IMR-90 (cell line): ENCODE measurements at regions not wholly inside any gene's neighbourhood (a gene's known extent, or its start where the extent isn't known, plus 50 kb on each side); places are given as distances from the start of the nearest gene placed in this dataset.

Experiments used
- ATAC-seq: fragments of 200-7000 bp; cut with Tn5 transposase; 2 replicates; pipeline ENCODE4 v1.9.1; 2020; ENCODE audit warnings: low read depth, mild to moderate bottlenecking, moderate library complexity
- BruUV-seq: library from RNA; stranded (reverse); fragments of 400-500 nt; replicated peaks from 2 replicates; lab custom pipeline; 2021; lab: Mats Ljungman, UMichigan
- CTCF ChIA-PET: fragments of 300-600 bp; formaldehyde crosslinking; extraction: SDS; loops from one replicate; lab custom pipeline; 2021; ENCODE audit warnings: antibody characterized with exemption; lab: Yijun Ruan, JAX
- POLR2A ChIA-PET: fragments of 300-600 bp; sonication (Branson Sonifier 250); formaldehyde crosslinking; loops from one replicate; lab custom pipeline; 2022; ENCODE audit warnings: antibody characterized with exemption; ENCODE audit not compliant: unreplicated experiment; lab: Charles Lee
- DNase-seq: peaks from one replicate; pipeline ENCODE4 v3.0.0; 2013
- H2AFZ ChIP-seq: replicated peaks from 2 replicates; pipeline ENCODE3; 2013; ENCODE audit warnings: low read length, mild to moderate bottlenecking; ENCODE audit not compliant: poor library complexity
- H2AK5ac ChIP-seq: 2 replicates; pipeline ENCODE4 v1.6.1; 2013; ENCODE audit warnings: low read depth, low read length, inconsistent platforms
- H2AK9ac ChIP-seq: replicated peaks from 2 replicates; pipeline ENCODE3; 2013; ENCODE audit warnings: mild to moderate bottlenecking, low read depth, low read length, moderate library complexity; ENCODE audit not compliant: poor library complexity
- H2BK120ac ChIP-seq: 2 replicates; pipeline ENCODE4 v1.6.1; 2013; ENCODE audit warnings: low read depth, low read length, inconsistent platforms
- H2BK15ac ChIP-seq: 3 replicates; pipeline ENCODE4 v1.6.1; 2013; ENCODE audit warnings: low read depth, low read length, inconsistent platforms
- H2BK20ac ChIP-seq: 2 replicates; pipeline ENCODE4 v1.6.1; 2013; ENCODE audit warnings: low read depth, mild to moderate bottlenecking, inconsistent platforms, low read length, moderate library complexity
- H2BK5ac ChIP-seq: 2 replicates; pipeline ENCODE4 v1.6.1; 2013; ENCODE audit warnings: mild to moderate bottlenecking, low read depth, low read length, inconsistent platforms; ENCODE audit not compliant: poor library complexity, severe bottlenecking
- H3K14ac ChIP-seq: replicated peaks from 2 replicates; pipeline ENCODE4 v1.6.1; 2013; ENCODE audit warnings: low read depth, low read length, inconsistent platforms
- H3K18ac ChIP-seq: 2 replicates; pipeline ENCODE4 v1.6.1; 2013; ENCODE audit warnings: low read depth, low read length, control low read depth
- H3K23ac ChIP-seq: 2 replicates; pipeline ENCODE4 v1.6.1; 2013; ENCODE audit warnings: low read depth, low read length, inconsistent platforms
- H3K27ac ChIP-seq: 2 replicates; pipeline ENCODE4 v1.5.1; 2013; ENCODE audit warnings: mild to moderate bottlenecking, control low read depth, low read length; ENCODE audit not compliant: insufficient read depth
- H3K27me3 ChIP-seq: 2 replicates; pipeline ENCODE4 v1.6.1; 2013; ENCODE audit warnings: low read length; ENCODE audit not compliant: control insufficient read depth, insufficient read depth
- H3K36me3 ChIP-seq: 2 replicates; pipeline ENCODE4 v1.6.1; 2013; ENCODE audit warnings: low read length, mixed read lengths; ENCODE audit not compliant: control insufficient read depth, insufficient read depth
- H3K4ac ChIP-seq: 2 replicates; pipeline ENCODE4 v1.6.1; 2013; ENCODE audit warnings: low read depth, low read length, inconsistent platforms
- H3K4me1 ChIP-seq: 2 replicates; pipeline ENCODE4 v1.6.1; 2013; ENCODE audit warnings: low read length, mixed read lengths; ENCODE audit not compliant: control insufficient read depth, insufficient read depth
- H3K4me2 ChIP-seq: 2 replicates; pipeline ENCODE4 v1.6.1; 2013; ENCODE audit warnings: low read depth, mild to moderate bottlenecking, control low read depth, low read length, moderate library complexity
- H3K4me3 ChIP-seq: 2 replicates; pipeline ENCODE4 v1.5.1; 2013; ENCODE audit warnings: low read depth, mild to moderate bottlenecking, control low read depth, low read length, moderate library complexity; ENCODE audit not compliant: insufficient read depth
- H3K56ac ChIP-seq: 2 replicates; pipeline ENCODE4 v1.6.1; 2013; ENCODE audit warnings: low read length, inconsistent platforms; ENCODE audit not compliant: insufficient read depth; ENCODE audit errors: extremely low read depth
- H3K79me1 ChIP-seq, 2 experiments: 2 replicates each; pipeline ENCODE4 v1.6.1; 2013; ENCODE audit warnings: low read length in 2 of 2, inconsistent platforms in 1 of 2, low read depth in 1 of 2
- H3K9ac ChIP-seq: 2 replicates; pipeline ENCODE4 v1.6.1; 2013; ENCODE audit warnings: low read depth, low read length, control low read depth
- H3K9me1 ChIP-seq: 2 replicates; pipeline ENCODE4 v1.6.1; 2013; ENCODE audit warnings: low read length, inconsistent platforms; ENCODE audit not compliant: insufficient read depth
- H3K9me3 ChIP-seq: 2 replicates; pipeline ENCODE4 v1.6.1; 2013; ENCODE audit warnings: low read length; ENCODE audit not compliant: control insufficient read depth, insufficient read depth
- H4K20me1 ChIP-seq: 2 replicates; pipeline ENCODE4 v1.6.1; 2013; ENCODE audit warnings: low read length, inconsistent platforms; ENCODE audit not compliant: insufficient read depth
- H4K5ac ChIP-seq: 2 replicates; pipeline ENCODE4 v1.6.1; 2013; ENCODE audit warnings: mild to moderate bottlenecking, low read depth, low read length, control low read depth
- H4K8ac ChIP-seq, 2 experiments: 2 replicates each; pipeline ENCODE4 v1.6.1; 2013; ENCODE audit warnings: low read depth in 2 of 2, low read length in 2 of 2, control low read depth in 1 of 2, inconsistent platforms in 1 of 2
- H4K91ac ChIP-seq: 2 replicates; pipeline ENCODE4 v1.6.1; 2013; ENCODE audit warnings: low read depth, low read length, inconsistent platforms; ENCODE audit not compliant: insufficient read depth
- BHLHE40 ChIP-seq: fragments of 150-350 bp; IDR thresholded peaks from 2 replicates; pipeline ENCODE4 v1.6.1; 2016; ENCODE audit warnings: mild to moderate bottlenecking, low read depth, low read length
- CHD1 ChIP-seq: IDR thresholded peaks from 2 replicates; pipeline ENCODE4 v1.6.1; 2012; ENCODE audit warnings: low read depth, low read length, improper control_type of control experiment
- ELK1 ChIP-seq: fragments of 150-350 bp; IDR thresholded peaks from 2 replicates; pipeline ENCODE4 v1.6.1; 2016; ENCODE audit warnings: low read depth, mild to moderate bottlenecking, low read length, moderate library complexity, borderline replicate concordance
- FOS ChIP-seq: fragments of 150-350 bp; IDR thresholded peaks from 2 replicates; pipeline ENCODE4 v1.6.1; 2016; ENCODE audit warnings: low read depth, low read length
- MXI1 ChIP-seq: IDR thresholded peaks from 2 replicates; pipeline ENCODE4 v1.6.1; 2012; ENCODE audit warnings: low read depth, mild to moderate bottlenecking, low read length, moderate library complexity, borderline replicate concordance
- NFE2L2 ChIP-seq: fragments of 150-350 bp; IDR thresholded peaks from 2 replicates; pipeline ENCODE4 v1.6.1; 2016; ENCODE audit warnings: low read depth, mild to moderate bottlenecking, low read length
- RAD21 ChIP-seq: IDR thresholded peaks from 2 replicates; pipeline ENCODE4 v1.6.1; 2012; ENCODE audit warnings: low read length, improper control_type of control experiment
- RCOR1 ChIP-seq: IDR thresholded peaks from 2 replicates; pipeline ENCODE4 v1.6.1; 2012; ENCODE audit warnings: mild to moderate bottlenecking, low read length, improper control_type of control experiment; ENCODE audit not compliant: insufficient replicate concordance
- RFX5 ChIP-seq: IDR thresholded peaks from 2 replicates; pipeline ENCODE4 v1.8.0; 2012; ENCODE audit warnings: low read depth, mild to moderate bottlenecking, low read length, moderate library complexity
- USF2 ChIP-seq: fragments of 150-350 bp; IDR thresholded peaks from 2 replicates; pipeline ENCODE4 v1.6.1; 2017; ENCODE audit warnings: mild to moderate bottlenecking, antibody characterized with exemption, low read length, low read depth
- WGBS, 2 experiments: methylation state at CpG; one replicate each; pipeline versions ENCODE4 v1.1.5 to v1.1.7; 2013; ENCODE audit warnings: missing lambda C conversion rate in 2 of 2; ENCODE audit not compliant: insufficient read length in 1 of 2; ENCODE audit errors: extremely low coverage in 2 of 2; 5-methylcytosine and 5-hydroxymethylcytosine counted together
- dilution Hi-C: fragments of 300-500 bp; cut with HindIII; formaldehyde crosslinking; loops from one replicate; pipeline ENCODE4 v1.14.3; 2018; ENCODE audit warnings: low sequenced_read_pairs; ENCODE audit not compliant: unreplicated experiment
- in situ Hi-C: fragments of 300-500 bp; cut with MboI; formaldehyde crosslinking; loops from 3 replicates; pipeline ENCODE4 v1.14.3; 2019; ENCODE audit warnings: low sequenced_read_pairs, inconsistent platforms, mixed read lengths
- intact Hi-C: fragments of 100-400 bp; cut with micrococcal nuclease; formaldehyde crosslinking; loops from 2 replicates; pipeline ENCODE4 v1.10.0; 2022

- Histone ChIP-seq H3K14ac (no peak overlapping the region), H2BK5ac (no peak overlapping the region), H2AK9ac (no peak overlapping the region), H4K5ac (no peak overlapping the region), H4K91ac (no peak overlapping the region), H3K4ac (no peak overlapping the region), H2BK15ac (no peak overlapping the region), H2AFZ (no peak overlapping the region), H3K27me3 (no peaks in the 10 kb centered on the region), H3K36me3 (no peaks in the 10 kb centered on the region), H2AK5ac (no peak overlapping the region), H2BK20ac (no peak overlapping the region), H3K27ac (no peak overlapping the region), H3K4me3 (no peak overlapping the region), H4K8ac (no peak overlapping the region), H3K9me3 (no peaks in the 10 kb centered on the region), H3K79me1 (no peaks in the 10 kb centered on the region), H3K23ac (no peak overlapping the region), H3K9me1 (no peaks in the 10 kb centered on the region), H3K56ac (no peak overlapping the region), H3K4me1 (no peaks in the 10 kb centered on the region), H2BK120ac (no peak overlapping the region), H3K4me2 (no peak overlapping the region), H4K20me1 (no peaks in the 10 kb centered on the region), H3K9ac (no peak overlapping the region), H3K18ac (no peak overlapping the region)
- in situ Hi-C loops (no loop called here), dilution Hi-C loops (no loop called here), intact Hi-C loops (no loop called here)
- POLR2A ChIA-PET: no interaction called here
- no CpG with 5 or more reads among the region's 1 CpG for WGBS, 2 experiments
- ATAC-seq (no peak), DNase-seq (no peak)
- BruUV-seq: no TSS peak
- no peak for TF ChIP-seq RCOR1
- no peak for TF ChIP-seq RAD21
- no peak for TF ChIP-seq CHD1
- no peak for TF ChIP-seq FOS
- no peak for TF ChIP-seq NFE2L2
- TF ChIP-seq ELK1: no peak
- no peak for TF ChIP-seq BHLHE40
- TF ChIP-seq USF2: no peak
- TF ChIP-seq RFX5: no peak
- TF ChIP-seq MXI1: no peak
- CTCF ChIA-PET: no interaction called here
These were observed 333.4 kb downstream of the AASDHPPT start for GRCh38 chr11:106410902-106411301.
